Inferior parietal cortex (tissue), 1 donor: ENCODE measurements at regions not wholly inside any gene's neighbourhood (a gene's known extent, or its start where the extent isn't known, plus 50 kb on each side); places are given as distances from the start of the nearest gene placed in this dataset.

Experiments used
- DNase-seq: peaks from one replicate; pipeline ENCODE4 v3.0.0-alpha.2; 2016; ENCODE audit errors: extremely low spot score

GRCh38 chr6:1201547-1202200 lies 110.2 kb upstream of the FOXQ1 start:
- DNase-seq, result no peak

- no peak for DNase-seq
These were observed 111.3 kb upstream of the FOXQ1 start for GRCh38 chr6:1200409-1201101.

- no peak for DNase-seq
These were observed 111.9 kb upstream of the FOXQ1 start for GRCh38 chr6:1200081-1200408.

- no peak for DNase-seq
These were observed 114.6 kb upstream of the FOXQ1 start for GRCh38 chr6:1197309-1197708.

- DNase-seq, result no peak
These were observed 120.7 kb upstream of the FOXQ1 start for GRCh38 chr6:1191141-1191630.

GRCh38 chr6:1190366-1190765 lies 121.5 kb upstream of the FOXQ1 start:
- DNase-seq, result no peak

- no peak for DNase-seq
These were observed 123.7 kb upstream of the FOXQ1 start for GRCh38 chr6:1188199-1188598.

GRCh38 chr6:1187293-1188131 lies 124.4 kb upstream of the FOXQ1 start:
- no peak for DNase-seq

GRCh38 chr6:1184318-1184717 lies 127.6 kb upstream of the FOXQ1 start:
- no peak for DNase-seq

- DNase-seq, result no peak
These were observed 129.0 kb upstream of the FOXQ1 start for GRCh38 chr6:1182722-1183521.

GRCh38 chr6:1181939-1182605 lies 129.8 kb upstream of the FOXQ1 start:
- DNase-seq, result no peak

- no peak for DNase-seq
These were observed 132.1 kb upstream of the FOXQ1 start for GRCh38 chr6:1179571-1180459.

- DNase-seq, result no peak
These were observed 133.3 kb upstream of the FOXQ1 start for GRCh38 chr6:1178590-1178989.

GRCh38 chr6:1176567-1176966 lies 135.3 kb upstream of the FOXQ1 start:
- no peak for DNase-seq

GRCh38 chr6:1175877-1176276 lies 136.0 kb upstream of the FOXQ1 start:
- DNase-seq, result no peak

- no peak for DNase-seq
These were observed 141.1 kb upstream of the FOXQ1 start for GRCh38 chr6:1170794-1171193.

GRCh38 chr6:1164600-1164999 lies 147.3 kb upstream of the FOXQ1 start:
- DNase-seq, result peak; percentile 36

- DNase-seq, result no peak
These were observed 148.4 kb upstream of the FOXQ1 start for GRCh38 chr6:1163501-1163900.

GRCh38 chr6:1162367-1163275 lies 149.3 kb upstream of the FOXQ1 start:
- no peak for DNase-seq
